GM12864 (cell line): ENCODE measurements at regions not wholly inside any gene's neighbourhood (a gene's known extent, or its start where the extent isn't known, plus 50 kb on each side); places are given as distances from the start of the nearest gene placed in this dataset.
"Not testable (repeated sequence)": the region's sequence is repeated elsewhere in the genome, so short reads cannot be mapped to it uniquely, and the experiment has no call there.

Experiments
- DNase-seq: peaks from one replicate; pipeline ENCODE4 v3.0.0-alpha.2; 2011; ENCODE audit warnings: low read depth
- H3K4me3 ChIP-seq: 2 replicates; pipeline ENCODE4 v1.5.1; 2011; ENCODE audit warnings: mild to moderate bottlenecking, low read depth, low read length, control low read depth
- TF ChIP-seq, protein P1 (sequence below): IDR thresholded peaks from 2 replicates; pipeline ENCODE4 v1.5.1; 2011; ENCODE audit warnings: low read depth, mild to moderate bottlenecking, moderate library complexity, low read length, control low read depth, inconsistent platforms; ENCODE audit errors: missing control alignments

DNA sequence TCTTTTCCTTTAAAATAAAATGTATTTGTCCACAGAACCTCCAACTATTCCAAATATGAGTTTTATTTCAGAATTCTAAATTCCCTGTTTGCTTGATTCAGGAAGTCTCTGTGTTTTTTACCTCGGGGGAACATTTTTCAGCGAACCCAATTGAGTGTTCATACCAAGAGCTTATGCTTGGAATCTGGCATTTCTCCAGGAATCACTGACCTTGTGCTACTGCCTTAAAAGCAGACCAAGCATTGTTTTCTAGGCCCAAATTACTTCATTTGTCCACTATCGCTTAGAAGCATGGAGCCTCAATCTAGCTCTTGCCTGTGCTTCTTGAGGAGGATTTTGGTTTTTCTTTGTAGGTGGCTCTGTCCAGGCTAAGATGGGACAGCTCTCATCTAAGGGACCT, 59.4 kb downstream of the EBLN1 start:
- H3K4me3 ChIP-seq = no peak overlapping the region
- no peak for DNase-seq
- TF ChIP-seq, protein P1, sequence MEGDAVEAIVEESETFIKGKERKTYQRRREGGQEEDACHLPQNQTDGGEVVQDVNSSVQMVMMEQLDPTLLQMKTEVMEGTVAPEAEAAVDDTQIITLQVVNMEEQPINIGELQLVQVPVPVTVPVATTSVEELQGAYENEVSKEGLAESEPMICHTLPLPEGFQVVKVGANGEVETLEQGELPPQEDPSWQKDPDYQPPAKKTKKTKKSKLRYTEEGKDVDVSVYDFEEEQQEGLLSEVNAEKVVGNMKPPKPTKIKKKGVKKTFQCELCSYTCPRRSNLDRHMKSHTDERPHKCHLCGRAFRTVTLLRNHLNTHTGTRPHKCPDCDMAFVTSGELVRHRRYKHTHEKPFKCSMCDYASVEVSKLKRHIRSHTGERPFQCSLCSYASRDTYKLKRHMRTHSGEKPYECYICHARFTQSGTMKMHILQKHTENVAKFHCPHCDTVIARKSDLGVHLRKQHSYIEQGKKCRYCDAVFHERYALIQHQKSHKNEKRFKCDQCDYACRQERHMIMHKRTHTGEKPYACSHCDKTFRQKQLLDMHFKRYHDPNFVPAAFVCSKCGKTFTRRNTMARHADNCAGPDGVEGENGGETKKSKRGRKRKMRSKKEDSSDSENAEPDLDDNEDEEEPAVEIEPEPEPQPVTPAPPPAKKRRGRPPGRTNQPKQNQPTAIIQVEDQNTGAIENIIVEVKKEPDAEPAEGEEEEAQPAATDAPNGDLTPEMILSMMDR = no peak

DNA sequence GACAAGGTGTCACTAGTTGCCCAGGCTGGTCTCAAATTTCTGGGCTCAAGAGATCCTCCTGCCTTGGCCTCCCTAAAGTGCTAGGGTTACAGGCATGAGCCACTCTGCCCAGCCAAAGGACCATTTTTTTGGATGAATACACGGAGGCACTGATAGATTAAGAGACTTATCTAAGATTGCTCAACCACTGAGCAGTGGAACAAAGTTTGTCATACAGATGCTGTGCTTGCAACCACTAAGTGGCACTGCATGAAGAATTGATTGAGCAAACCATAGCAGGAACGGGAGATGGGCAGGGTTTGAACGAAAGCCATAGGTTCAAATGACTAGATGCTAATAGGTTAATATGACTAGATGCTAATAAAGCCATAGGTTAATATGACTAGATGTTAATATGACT, 61.1 kb downstream of the EBLN1 start:
- no peak for DNase-seq
- TF ChIP-seq, protein P1 = no peak
- no peak overlapping the region for H3K4me3 ChIP-seq

DNA sequence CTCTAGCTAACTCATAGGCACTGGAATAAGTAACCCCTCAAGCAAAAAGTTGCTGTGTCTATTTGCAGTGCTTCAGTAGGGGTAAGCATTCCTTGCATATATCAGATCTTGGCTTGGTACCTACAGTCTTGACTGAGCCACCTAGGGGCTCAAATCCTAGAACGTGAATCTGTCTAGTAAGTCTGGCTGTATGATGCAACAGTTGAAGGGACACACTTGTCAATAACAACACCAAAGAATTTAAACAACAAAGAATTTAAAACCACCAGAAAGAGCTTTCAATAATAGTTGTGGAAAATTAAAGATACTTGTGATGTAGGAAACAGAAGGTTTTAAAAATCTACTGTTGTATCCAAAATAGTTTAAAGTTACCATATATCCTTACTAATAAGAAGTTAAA, 65.4 kb downstream of the EBLN1 start:
- TF ChIP-seq, protein P1 = no peak
- H3K4me3 ChIP-seq = no peak overlapping the region
- DNase-seq = no peak

DNA sequence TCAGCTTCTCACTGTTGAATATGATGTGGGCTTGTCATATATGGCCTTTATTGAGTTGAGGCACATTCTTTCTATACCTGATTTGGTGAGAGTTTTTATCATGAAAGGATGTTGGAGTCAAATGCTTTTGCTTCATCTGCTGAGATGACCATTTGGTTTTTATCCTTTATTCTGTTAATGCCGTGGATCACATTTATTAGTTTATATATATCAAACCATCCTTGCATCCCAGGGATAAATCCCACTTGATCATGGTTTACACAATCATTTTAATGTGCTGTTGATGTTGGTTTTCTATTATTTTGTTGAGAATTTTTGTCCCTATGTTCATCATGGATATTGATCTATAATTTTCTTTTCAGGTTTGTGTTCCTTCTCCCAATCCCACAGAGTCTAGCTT, 67.0 kb downstream of the EBLN1 start:
- no peak for DNase-seq
- no peak overlapping the region for H3K4me3 ChIP-seq
- TF ChIP-seq, protein P1 = no peak

DNA sequence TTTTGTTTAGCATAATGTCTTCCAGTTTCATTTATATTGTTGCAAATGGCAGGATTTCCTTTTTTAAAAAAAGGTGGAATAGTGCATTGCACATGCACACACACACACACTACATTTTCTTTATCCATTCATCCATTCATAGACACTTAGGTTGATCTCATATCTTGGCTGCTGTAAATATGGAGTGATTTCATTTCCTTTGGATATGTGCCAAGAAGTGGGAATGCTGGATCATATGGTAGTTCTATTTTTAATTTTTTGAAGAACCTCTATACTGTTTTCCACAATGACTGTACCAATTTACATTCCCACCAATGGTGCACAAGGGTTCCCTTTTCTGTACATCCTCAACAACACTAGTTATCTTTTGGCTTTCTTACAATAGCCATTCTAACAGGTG, 68.9 kb downstream of the EBLN1 start:
- no peak overlapping the region for H3K4me3 ChIP-seq
- no peak for DNase-seq
- TF ChIP-seq, protein P1 = no peak

DNA sequence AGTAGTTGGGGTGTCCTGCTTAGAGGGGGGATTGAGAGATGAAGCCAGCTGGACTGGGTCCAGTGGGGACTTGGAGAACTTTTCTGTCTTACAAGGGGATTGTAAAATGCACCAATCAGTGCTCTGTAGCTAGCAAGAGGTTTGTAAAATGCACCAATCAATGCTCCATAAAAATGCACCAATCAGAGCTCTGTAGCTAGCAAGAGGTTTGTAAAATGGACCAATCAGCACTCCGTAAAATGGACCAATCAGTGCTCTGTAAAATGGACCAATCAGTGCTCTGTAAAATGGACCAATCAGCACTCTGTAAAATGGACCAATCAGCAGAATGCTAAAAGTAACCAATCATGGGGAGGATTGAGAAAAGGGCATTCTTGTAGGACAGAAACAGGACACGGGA, 71.9 kb downstream of the EBLN1 start:
- H3K4me3 ChIP-seq, DNase-seq: not testable (repeated sequence)

DNA sequence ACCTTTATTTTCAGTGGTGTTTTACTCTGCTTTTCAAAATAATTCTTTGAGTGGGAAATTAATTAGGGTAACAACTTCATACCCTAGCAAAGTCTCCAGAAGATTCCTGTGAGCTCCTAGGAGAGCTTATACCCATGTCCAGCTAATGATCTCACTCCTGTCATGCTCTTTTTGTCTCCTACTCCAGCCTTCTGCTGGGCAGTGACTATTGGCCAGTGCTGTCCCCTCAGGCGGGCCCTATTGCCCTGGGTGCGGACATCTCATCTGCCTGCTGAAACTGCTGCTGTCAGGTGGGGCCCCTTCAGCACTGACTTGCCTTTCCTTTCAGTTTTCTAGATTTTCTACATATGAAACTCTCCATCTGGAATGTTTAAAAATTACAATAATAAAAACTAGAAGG, 80.3 kb downstream of the EBLN1 start:
- TF ChIP-seq, protein P1 = no peak
- DNase-seq = no peak
- no peak overlapping the region for H3K4me3 ChIP-seq

DNA sequence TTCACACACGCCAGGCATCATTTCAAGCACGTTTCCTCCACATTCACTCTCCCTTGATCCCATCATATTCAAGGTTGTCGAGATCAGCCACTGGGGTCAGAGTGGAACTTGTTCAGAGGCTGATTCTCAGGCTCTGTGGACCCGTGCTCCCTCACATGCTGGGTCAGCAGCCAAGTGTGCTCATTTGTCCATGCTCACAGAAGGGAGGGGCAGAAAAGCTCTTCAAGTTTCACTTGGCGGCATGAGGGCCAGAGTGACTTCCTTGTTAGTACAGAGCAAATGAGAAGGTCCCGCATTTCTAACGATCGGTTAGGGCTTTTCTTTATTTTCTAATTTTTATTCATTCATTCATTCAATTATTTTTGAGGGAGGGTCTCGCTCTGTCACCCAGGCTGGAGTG, 82.2 kb downstream of the EBLN1 start:
- TF ChIP-seq, protein P1 = no peak

More for the DNA sequence above, 82.2 kb downstream of the EBLN1 start:
- DNase-seq = no peak
- H3K4me3 ChIP-seq = no peak overlapping the region
